Activated T-cell treated with anti-CD3 and anti-CD28 coated beads for 4 hours (primary cell): ENCODE measurements at regions not wholly inside any gene's neighbourhood (a gene's known extent, or its start where the extent isn't known, plus 50 kb on each side); places are given as distances from the start of the nearest gene placed in this dataset.

Experiments
- DNase-seq: peaks from one replicate; pipeline ENCODE4 v3.0.0-alpha.2; 2020

- no peak for DNase-seq
Measured at GRCh38 chr16:6492742-6493141, 839.9 kb upstream of the RBFOX1 start.

GRCh38 chr16:6484935-6485334 is 847.7 kb upstream of the RBFOX1 start:
- no peak for DNase-seq

GRCh38 chr16:6484081-6484480 is 848.6 kb upstream of the RBFOX1 start:
- DNase-seq = no peak

GRCh38 chr16:6483469-6484033 is 849.1 kb upstream of the RBFOX1 start:
- no peak for DNase-seq

- DNase-seq = no peak
Measured at GRCh38 chr16:6482696-6483468, 849.8 kb upstream of the RBFOX1 start.

- no peak for DNase-seq
Measured at GRCh38 chr16:6481894-6482293, 850.8 kb upstream of the RBFOX1 start.

GRCh38 chr16:6453742-6454141 is 878.9 kb upstream of the RBFOX1 start:
- DNase-seq = no peak

GRCh38 chr16:6447021-6447790 is 885.4 kb upstream of the RBFOX1 start:
- DNase-seq = no peak

- DNase-seq = no peak
Measured at GRCh38 chr16:6446370-6446769, 886.3 kb upstream of the RBFOX1 start.

GRCh38 chr16:6439129-6439528 is 893.5 kb upstream of the RBFOX1 start:
- no peak for DNase-seq

GRCh38 chr16:6428861-6429260 is 903.8 kb upstream of the RBFOX1 start:
- DNase-seq = no peak

- no peak for DNase-seq
Measured at GRCh38 chr16:6427621-6428020, 905.0 kb upstream of the RBFOX1 start.

GRCh38 chr16:6407596-6407995 is 925.0 kb upstream of the RBFOX1 start:
- DNase-seq = no peak

GRCh38 chr16:6406028-6406427 is 926.6 kb upstream of the RBFOX1 start:
- no peak for DNase-seq

GRCh38 chr16:6382924-6383459 is 949.7 kb upstream of the RBFOX1 start:
- no peak for DNase-seq

GRCh38 chr16:6381896-6382295 is 950.7 kb upstream of the RBFOX1 start:
- no peak for DNase-seq

GRCh38 chr16:6377956-6378355 is 954.7 kb upstream of the RBFOX1 start:
- no peak for DNase-seq

GRCh38 chr16:6375465-6376075 is 957.1 kb upstream of the RBFOX1 start:
- DNase-seq = no peak

- DNase-seq = no peak
Measured at GRCh38 chr16:6374821-6375220, 957.8 kb upstream of the RBFOX1 start.

- DNase-seq = no peak
Measured at GRCh38 chr16:6364846-6365245, 967.8 kb upstream of the RBFOX1 start.

- DNase-seq = no peak
Measured at GRCh38 chr16:6363896-6364607, 968.6 kb upstream of the RBFOX1 start.

GRCh38 chr16:6363396-6363795 is 969.2 kb upstream of the RBFOX1 start:
- DNase-seq = no peak

GRCh38 chr16:6362321-6362720 is 970.3 kb upstream of the RBFOX1 start:
- DNase-seq = no peak
